AG09309 (cell line): ENCODE measurements at regions not wholly inside any gene's neighbourhood (a gene's known extent, or its start where the extent isn't known, plus 50 kb on each side); places are given as distances from the start of the nearest gene placed in this dataset.

Experiments used
- DNase-seq: peaks from one replicate; pipeline ENCODE4 v3.0.0-alpha.2; 2010; ENCODE audit warnings: low read depth
- H3K4me3 ChIP-seq: 2 replicates; pipeline ENCODE4 v1.5.1; 2011; ENCODE audit warnings: mild to moderate bottlenecking, low read depth, low read length, moderate library complexity; ENCODE audit not compliant: control insufficient read depth
- CTCF ChIP-seq: IDR thresholded peaks from 2 replicates; pipeline ENCODE4 v1.5.1; 2011; ENCODE audit warnings: mild to moderate bottlenecking, low read depth, low read length, inconsistent platforms; ENCODE audit not compliant: insufficient read depth, control insufficient read depth; ENCODE audit errors: missing control alignments

GRCh38 chr4:34187056-34187455 is 2057.3 kb downstream of the ARAP2 start:
- TF ChIP-seq CTCF = no peak
- no peak for DNase-seq
- H3K4me3 ChIP-seq = no peak overlapping the region

- DNase-seq = no peak
- TF ChIP-seq CTCF = no peak
- no peak overlapping the region for H3K4me3 ChIP-seq
Measured at GRCh38 chr4:34191443-34191842, 2052.9 kb downstream of the ARAP2 start.

- DNase-seq = no peak
- TF ChIP-seq CTCF = no peak
- no peak overlapping the region for H3K4me3 ChIP-seq
Measured at GRCh38 chr4:34193451-34194154, 2050.7 kb downstream of the ARAP2 start.

- TF ChIP-seq CTCF = no peak
- DNase-seq = no peak
- no peak overlapping the region for H3K4me3 ChIP-seq
Measured at GRCh38 chr4:34194585-34194984, 2049.7 kb downstream of the ARAP2 start.

GRCh38 chr4:34196375-34196774 is 2047.9 kb downstream of the ARAP2 start:
- DNase-seq = no peak
- no peak for TF ChIP-seq CTCF
- no peak overlapping the region for H3K4me3 ChIP-seq

- DNase-seq = no peak
- no peak for TF ChIP-seq CTCF
Measured at GRCh38 chr4:34198966-34199365, 2045.3 kb downstream of the ARAP2 start.

More at GRCh38 chr4:34198966-34199365, 2045.3 kb downstream of the ARAP2 start:
- H3K4me3 ChIP-seq = no peak overlapping the region
